NOMO-1 treated with DMSO at 0.1 percent for 48 hours (cell line): ENCODE measurements at regions not wholly inside any gene's neighbourhood (a gene's known extent, or its start where the extent isn't known, plus 50 kb on each side); places are given as distances from the start of the nearest gene placed in this dataset.

ENCODE experiments used
- DNase-seq: peaks from one replicate; lab custom pipeline; 2025; ENCODE audit not compliant: unreplicated experiment; lab: John Stamatoyannopoulos, UW

DNA sequence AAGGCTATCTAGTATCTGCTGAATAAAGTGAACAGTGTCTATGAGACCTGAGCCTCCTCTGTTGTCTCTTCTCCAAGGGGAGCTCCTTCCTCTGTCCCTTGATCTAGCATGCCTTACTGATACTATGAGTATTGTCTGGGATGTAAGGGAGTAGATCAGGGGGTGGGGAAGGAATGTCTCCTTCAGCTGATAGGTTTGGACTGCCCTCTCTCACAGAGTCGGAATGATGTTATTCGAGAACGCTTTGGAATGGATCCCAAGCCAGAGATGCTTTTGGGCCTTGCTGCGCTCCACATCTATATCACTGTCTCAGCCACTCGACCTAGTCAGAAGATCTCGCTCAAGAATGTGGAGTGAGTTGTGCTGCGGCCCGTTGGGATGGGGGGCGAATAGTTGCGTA, 68.3 kb upstream of the PRPS1 start:
- no peak for DNase-seq

DNA sequence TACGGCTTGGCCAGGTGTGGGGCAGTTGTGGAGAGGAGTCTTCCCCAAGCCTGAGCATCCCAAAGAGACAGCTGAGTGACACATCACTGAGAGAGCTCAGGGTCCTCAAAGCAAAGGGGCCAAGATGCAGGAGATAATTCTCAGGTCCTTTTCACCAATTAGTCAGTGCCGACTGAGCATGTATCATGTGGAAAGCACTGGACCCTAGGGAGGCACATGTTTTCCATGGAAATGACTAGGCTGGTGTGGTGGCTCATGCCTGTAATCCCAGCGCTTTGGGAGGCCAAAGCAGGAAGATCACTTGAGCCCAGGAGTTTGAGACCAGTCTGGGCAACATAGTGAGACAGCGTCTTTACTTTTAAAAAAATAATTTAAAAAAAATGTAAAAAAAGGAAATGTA, 67.3 kb upstream of the PRPS1 start:
- no peak for DNase-seq

DNA sequence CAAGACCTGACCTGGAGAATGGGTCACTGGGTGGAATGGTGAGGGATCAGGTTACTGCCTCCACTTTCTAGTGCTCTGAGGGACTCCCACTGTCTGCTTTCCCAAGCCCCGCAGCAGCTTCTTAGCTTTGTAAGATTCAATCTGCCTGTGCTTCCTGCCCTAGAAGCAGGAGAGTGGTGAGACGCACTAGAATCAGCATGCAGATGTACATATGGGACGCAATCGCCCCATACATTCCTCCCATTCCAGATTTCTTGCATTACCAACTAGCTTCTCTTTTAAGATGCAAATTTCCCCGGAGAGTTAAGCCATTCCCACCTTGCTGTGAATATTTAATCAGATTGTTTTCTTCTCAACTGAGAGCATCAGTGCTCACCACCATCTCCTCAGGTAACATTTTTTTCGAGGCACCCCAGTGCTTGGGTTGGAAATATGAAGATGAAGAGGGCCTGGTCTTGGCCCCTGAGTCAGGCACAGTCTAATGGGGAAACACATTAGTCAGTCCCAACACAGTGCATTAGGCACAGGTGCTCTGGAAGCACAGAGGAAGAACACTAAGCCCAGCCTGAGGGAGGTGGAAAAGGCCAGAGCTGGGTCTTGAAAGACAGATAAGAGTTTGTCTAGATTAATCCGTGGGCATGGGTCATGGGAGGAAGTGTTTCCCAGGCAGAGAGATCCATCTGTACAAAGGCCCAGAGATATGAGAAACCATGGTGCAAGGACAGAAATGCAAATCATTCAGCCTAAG, 66.7 kb upstream of the PRPS1 start:
- DNase-seq, result no peak

DNA sequence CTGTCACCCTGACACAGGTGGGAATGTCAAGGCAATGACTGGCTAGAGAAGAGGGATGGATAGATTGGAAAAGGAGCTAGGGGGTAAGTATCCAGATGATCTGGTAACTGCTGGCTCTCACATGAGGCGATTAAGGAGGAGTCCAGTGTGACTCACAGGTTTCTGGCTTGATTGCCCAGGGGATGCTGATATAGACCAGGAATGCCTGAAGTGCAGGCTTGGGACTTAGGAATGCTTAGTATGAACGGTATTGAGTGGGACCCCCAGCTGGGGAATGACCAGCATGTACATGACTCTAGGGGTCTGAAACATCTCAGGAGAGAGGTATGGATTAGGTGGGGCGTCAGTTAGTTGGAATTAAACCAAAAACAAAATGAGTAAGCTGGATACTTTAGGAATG, 65.8 kb upstream of the PRPS1 start:
- DNase-seq, result no peak

DNA sequence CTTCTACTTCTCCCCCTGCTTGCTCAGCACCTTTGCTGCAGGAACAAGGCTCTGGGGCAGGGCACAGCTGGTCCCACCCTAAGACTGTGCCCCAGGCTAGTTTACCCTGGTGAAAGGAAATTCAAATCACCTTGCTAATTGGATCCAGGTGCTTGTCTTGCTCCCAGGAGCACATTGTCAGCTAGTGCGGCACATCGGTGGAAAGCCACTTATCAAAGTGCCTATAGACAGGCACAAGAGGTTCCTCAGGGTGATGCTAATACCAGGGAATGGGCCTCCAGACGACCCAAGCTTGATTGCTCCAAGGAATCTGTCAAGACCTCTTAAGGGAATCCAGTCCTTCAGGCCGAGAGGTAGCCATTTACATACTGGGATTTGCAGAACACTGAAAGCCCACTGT, 64.5 kb upstream of the PRPS1 start:
- no peak for DNase-seq

DNA sequence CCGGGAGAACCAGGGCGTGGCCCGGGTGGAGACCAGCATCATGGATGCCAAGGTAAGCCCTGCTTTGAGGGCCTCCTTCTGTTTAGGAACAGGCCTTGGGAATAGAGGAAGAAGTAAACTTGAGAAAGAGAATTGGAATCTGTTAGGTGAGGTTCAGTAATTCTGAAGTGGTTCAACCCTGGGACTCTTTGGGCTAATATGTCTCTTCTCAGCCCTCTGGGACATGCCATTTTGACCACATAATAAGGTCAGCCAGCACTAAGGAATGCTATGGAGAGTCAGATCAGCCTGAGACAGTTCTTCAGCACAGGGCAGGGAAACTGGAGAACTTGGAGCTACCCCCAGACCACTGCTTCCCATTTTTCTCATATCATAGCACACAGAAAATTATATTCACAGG, 63.3 kb upstream of the PRPS1 start:
- no peak for DNase-seq

DNA sequence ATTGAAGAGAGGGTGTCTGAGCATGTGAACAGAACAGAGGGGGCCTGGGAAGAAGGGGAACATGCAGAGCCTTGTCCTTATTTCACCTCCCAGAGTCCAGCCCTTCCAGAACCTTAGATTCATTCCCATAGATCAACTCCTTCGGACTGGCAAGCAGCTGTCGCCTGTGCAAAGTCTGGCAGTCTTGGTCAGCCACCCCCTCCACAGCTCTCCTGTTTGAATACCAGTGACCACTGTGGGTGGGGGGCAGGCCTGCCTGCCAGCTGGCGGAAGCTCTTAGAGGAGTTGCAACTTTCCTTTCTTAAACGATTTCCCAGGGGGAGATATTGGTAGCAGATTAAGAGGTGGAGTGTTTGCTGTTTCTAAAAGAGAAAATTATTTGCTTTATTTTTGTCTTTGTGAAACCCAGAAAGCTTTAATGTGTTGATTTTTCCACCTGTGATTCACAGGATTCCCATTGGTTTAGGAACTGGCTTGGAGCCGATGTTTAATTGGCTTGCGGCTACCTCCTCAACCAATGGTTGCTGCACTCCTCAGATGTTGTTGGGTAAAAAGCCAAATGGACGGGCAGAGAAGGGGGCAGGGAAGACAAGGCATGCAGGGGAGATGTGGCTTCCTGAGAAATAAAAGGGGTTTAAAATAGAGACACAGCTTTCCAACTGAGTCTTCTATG, 62.2 kb upstream of the PRPS1 start:
- no peak for DNase-seq

DNA sequence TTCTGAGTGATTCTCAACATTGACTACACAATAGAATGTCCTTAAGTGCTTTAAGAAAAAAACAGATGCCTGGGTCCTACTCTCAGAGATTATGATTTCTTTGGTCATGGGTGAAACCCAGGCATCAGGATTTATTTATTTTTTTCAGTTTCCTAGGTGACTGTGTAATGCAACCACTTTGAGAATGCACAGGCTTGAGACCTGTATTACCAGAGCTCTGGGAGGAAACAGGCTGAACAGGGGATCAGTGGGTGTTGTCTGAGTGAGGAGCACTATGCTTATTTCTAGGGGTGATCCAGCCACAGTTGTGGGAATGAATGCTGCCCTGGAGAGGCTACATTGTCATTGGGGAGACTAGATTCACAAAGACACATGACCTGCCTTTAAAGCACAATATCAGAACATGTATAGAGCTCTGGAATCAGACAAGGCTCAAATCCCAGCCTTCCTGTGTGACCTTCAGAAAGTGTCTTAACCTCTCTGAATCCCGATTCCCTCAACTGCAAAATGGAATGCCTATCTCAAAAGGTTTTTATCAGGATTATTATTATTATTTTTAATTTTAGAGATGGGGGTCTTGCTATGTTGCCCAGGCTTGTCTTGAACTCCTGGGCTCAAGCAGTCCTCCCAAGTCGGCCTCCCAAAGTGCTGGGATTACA, 61.6 kb upstream of the PRPS1 start:
- no peak for DNase-seq

DNA sequence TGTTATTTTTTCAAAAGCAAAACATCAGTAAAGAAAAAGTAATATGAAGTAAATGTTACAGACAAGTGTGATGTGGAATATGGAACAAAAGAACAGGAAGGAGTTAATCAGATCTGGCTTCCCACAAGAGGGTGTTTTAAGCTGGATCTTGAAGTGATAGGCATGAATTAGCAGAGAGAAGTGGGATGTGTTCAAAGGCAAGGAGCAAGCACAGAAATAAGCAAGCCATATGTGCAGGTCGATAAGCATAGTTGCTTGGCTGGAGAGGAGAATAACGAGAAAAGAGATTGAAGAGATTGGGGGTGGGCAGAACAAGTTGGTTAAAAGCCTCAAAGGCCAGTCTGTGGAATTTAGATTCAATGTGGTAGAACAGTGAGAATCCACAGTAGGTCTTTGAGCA, 60.9 kb upstream of the PRPS1 start:
- DNase-seq, result no peak

DNA sequence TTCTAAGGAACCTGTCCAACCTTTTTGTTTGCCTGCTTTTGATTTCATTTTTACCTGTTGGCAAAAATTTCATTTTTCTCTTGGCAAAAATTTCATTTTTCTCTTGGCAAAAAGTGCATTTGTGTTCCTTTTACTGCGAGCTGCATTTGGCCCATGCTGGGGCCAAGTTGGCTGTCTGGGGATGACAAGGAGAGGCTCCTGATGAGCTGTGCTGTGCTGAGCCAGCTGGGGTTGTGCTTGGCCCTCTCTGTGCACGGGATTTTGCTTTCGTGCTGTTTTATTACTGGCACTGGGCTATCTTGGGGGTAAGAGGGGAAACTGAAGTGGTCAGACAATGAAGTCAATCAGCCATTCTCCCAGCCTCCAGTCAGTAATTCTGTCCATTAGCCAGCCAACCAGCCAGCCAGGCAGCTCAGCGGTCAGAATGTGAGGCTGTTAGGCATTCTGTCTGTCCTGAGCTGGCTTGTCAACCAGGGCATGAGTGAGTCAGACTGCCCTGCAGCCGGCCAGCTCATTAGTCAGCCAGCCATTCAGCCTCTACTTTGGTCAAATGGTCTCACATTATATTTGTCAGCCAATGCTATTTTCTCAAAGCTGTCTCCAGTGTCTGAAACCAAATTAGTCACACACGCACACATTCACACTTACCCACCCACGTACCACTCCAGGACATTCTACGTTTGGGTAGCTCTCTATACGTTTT, 56.9 kb upstream of the PRPS1 start:
- no peak for DNase-seq

DNA sequence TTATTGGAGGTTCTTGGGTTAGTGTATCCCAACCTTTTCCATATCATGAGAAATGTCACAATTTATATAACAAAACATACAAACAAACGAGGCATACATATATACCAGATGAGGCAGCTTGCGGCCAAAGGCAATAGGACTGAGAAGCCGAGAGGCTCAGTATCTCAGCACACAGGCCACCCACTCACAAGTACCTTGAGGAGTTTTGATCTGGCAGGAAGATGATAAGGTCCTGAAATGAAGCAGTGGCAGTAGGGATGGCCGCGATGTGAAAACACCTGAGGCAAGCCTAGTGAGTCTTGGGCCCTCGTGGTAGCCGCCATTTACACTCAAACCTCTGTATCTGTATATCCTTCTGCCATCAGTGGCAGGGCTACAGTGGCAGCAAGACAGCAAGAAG, 55.3 kb upstream of the PRPS1 start:
- no peak for DNase-seq

DNA sequence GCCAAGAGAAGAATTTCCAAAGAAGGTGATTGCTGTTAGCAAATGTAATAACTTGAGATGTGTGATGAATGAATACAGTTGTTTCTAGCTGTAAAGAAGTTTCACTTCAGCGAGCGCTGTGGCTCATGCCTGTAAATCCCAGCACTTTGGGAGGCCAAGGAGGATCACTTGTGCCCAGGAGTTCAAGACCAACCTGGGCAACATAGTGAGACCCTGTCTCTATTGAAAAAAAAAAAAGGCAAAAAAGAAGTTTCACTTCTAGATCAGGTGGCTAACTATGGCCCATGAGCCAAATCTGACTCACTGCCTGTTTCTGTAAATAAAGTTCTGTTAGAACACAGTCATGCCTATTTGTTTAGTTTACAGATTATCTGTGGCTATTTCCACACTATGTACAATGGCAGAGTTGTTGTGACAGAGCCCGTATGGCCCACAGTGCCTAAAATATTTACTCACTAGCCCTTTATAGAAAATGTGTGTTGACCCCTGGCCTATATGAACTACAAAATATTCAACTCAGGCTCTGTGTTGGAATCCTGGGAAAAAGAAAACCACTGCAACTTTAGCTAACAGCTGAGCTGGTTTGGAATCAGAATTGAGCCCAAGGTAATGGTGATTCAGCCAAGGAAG, 54.1 kb upstream of the PRPS1 start:
- no peak for DNase-seq

DNA sequence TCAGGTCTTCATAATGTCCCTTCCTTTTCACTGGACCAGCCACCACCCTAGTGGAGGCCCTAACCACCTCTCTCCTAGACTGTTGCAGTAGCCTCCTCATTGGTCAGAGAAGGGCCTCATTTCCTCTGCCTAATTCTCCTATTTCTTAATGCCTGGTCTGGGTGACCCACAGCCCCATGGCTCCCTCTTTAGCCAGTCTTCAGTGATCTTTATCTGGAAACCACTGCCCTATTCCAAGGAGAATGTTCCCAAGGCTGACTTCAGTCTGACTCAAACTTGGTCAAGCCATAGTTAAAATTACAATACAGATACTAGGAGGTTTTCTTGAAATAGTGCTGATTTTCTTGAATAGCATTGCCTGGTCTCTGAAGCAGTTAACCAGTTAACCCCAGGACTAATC, 53.6 kb upstream of the PRPS1 start:
- no peak for DNase-seq

DNA sequence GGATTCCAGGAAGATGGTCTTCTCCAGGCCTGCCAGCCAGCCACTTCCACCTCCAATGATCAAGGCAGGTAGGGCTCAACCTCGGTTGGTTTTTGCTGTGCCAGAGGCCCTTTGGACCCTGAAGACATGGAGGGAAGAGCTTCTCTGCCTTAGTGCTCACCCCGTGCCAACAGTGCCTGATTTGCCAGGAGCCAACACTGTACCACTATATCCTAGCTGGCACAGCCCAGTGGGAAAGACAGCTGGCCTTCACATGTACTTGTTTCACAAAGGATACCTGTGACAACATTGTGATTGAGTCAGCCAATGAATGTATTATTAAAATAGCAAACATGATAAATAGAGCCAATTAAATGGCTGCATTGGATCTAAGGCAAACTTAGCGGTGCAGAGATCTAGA, 51.9 kb upstream of the PRPS1 start:
- DNase-seq, result no peak

DNA sequence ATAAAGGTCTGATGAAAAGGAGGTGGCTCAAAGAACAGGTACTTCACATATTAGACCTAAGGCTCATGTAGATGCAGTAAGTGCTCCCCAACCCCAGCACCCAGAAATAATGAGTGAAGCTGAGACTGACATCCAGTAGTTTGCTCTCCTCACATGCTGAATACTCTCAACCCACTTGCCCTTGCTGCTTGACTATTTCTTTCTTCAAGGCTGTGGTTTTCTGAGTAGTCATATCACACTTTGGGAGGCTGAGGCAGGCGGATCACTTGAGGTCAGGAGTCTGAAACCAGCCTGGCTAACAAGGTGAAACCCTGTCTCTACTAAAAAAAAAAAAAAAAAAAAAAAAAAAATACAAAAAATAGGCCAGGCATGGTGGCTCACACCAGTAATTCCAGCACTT, 51.5 kb upstream of the PRPS1 start:
- no peak for DNase-seq

DNA sequence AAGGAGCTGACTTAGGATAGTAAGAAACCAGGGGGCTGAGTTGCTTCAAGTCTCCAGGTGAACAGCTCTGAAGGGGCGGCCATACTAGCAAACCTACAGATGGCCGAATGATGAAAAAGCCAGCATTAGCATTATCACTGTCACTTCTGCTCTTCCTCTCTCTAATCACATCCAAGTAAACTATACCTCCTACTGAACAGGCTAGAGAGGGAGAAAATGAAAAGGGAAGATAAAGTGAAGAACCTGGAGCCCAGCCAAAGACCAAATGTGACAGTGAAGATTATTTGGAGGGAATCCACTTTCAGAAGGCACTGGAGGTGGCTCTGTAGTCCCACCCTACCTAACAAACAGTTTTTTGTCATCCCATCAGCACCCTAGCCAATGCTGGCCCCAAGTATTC, 50.4 kb upstream of the PRPS1 start:
- DNase-seq, result no peak
